NCI-H345 treated with DMSO at 0.1 percent for 48 hours (cell line): ENCODE measurements at regions not wholly inside any gene's neighbourhood (a gene's known extent, or its start where the extent isn't known, plus 50 kb on each side); places are given as distances from the start of the nearest gene placed in this dataset.

ENCODE experiments used
- DNase-seq: peaks from one replicate; lab custom pipeline; 2025; ENCODE audit not compliant: unreplicated experiment; lab: John Stamatoyannopoulos, UW

- no peak for DNase-seq
These were observed 167.6 kb upstream of the ESRRG start for GRCh38 chr1:216890871-216891270.

- no peak for DNase-seq
These were observed 165.5 kb upstream of the ESRRG start for GRCh38 chr1:216888731-216889130.

GRCh38 chr1:216887032-216887431 lies 163.8 kb upstream of the ESRRG start:
- no peak for DNase-seq

GRCh38 chr1:216884614-216885229 lies 161.5 kb upstream of the ESRRG start:
- no peak for DNase-seq

GRCh38 chr1:216883518-216883917 lies 160.3 kb upstream of the ESRRG start:
- no peak for DNase-seq

GRCh38 chr1:216881695-216882094 lies 158.5 kb upstream of the ESRRG start:
- no peak for DNase-seq

GRCh38 chr1:216866714-216867113 lies 143.5 kb upstream of the ESRRG start:
- no peak for DNase-seq

- no peak for DNase-seq
These were observed 132.6 kb upstream of the ESRRG start for GRCh38 chr1:216855810-216856209.

- no peak for DNase-seq
These were observed 131.7 kb upstream of the ESRRG start for GRCh38 chr1:216854836-216855484.

- DNase-seq, result no peak
These were observed 127.8 kb upstream of the ESRRG start for GRCh38 chr1:216851073-216851472.

- no peak for DNase-seq
These were observed 125.9 kb upstream of the ESRRG start for GRCh38 chr1:216849146-216849545.

GRCh38 chr1:216847397-216848036 lies 124.3 kb upstream of the ESRRG start:
- DNase-seq, result no peak

GRCh38 chr1:216846339-216846738 lies 123.1 kb upstream of the ESRRG start:
- DNase-seq, result no peak

GRCh38 chr1:216843409-216843808 lies 120.2 kb upstream of the ESRRG start:
- no peak for DNase-seq

- DNase-seq, result no peak
These were observed 117.9 kb upstream of the ESRRG start for GRCh38 chr1:216841165-216841564.

GRCh38 chr1:216836316-216836715 lies 113.1 kb upstream of the ESRRG start:
- DNase-seq, result peak; percentile 44

GRCh38 chr1:216833509-216833908 lies 110.3 kb upstream of the ESRRG start:
- no peak for DNase-seq

- DNase-seq, result no peak
These were observed 109.0 kb upstream of the ESRRG start for GRCh38 chr1:216832192-216832591.

GRCh38 chr1:216830424-216831210 lies 107.4 kb upstream of the ESRRG start:
- no peak for DNase-seq

- no peak for DNase-seq
These were observed 104.0 kb upstream of the ESRRG start for GRCh38 chr1:216827251-216827650.

GRCh38 chr1:216826646-216827045 lies 103.4 kb upstream of the ESRRG start:
- no peak for DNase-seq

GRCh38 chr1:216826214-216826613 lies 103.0 kb upstream of the ESRRG start:
- no peak for DNase-seq
